HTR-8/SVneo (cell line): ENCODE measurements at regions not wholly inside any gene's neighbourhood (a gene's known extent, or its start where the extent isn't known, plus 50 kb on each side); places are given as distances from the start of the nearest gene placed in this dataset.
"Not testable (repeated sequence)": the region's sequence is repeated elsewhere in the genome, so short reads cannot be mapped to it uniquely, and the experiment has no call there.

Source experiments
- DNase-seq: peaks from one replicate; pipeline ENCODE4 v3.0.0; 2011; ENCODE audit warnings: low spot score, mixed read lengths; ENCODE audit not compliant: insufficient read length
- FAIRE-seq: peaks from 2 replicates; lab custom pipeline; 2011; peaks lifted over from hg19 to GRCh38; lab: Jason Lieb, UNC

DNA sequence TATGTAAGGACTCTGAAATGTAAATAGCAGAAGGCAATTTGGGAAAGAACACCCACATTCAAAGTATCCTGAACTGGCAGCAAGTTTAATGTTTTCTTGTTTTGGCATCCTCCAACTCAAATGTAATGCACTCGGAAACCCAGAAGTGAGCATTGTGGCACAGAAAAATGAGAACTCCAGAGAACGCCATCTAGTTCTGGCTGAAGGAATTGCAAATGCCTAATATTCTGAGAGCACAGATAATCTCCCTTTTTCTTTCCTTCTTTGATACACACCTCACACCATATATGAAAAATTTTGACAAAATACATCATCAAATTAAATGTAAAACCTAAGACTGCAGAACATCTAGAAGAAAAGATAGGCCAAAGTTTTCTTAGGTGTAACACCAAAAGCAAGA is 52.1 kb downstream of the PWWP3B start:
- FAIRE-seq = no peak

GRCh38 chrX:106243376-106243775 is 75.3 kb downstream of the PWWP3B start:
- DNase-seq (no peak), FAIRE-seq (no peak)

More for the DNA sequence above, 52.1 kb downstream of the PWWP3B start:
- DNase-seq = no peak

DNA sequence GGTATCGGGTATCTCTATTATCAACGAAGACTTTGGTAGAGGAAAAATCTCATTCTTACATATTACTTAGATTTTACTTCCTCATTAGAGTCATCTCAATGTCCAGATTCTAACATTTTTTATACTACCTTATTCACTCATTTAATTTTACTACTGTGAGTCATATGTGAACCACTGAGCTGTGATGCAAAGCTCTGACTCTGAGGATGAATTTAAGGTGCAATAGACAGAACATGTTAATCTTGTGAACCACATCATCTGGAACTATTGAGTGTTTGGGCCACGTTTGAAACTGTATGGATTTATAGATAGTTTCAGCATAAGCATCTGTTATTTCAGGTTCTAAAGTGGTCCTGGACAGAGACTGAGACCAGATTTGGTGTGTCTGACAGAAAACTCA is 78.4 kb downstream of the PWWP3B start:
- no peak for FAIRE-seq
- no peak for DNase-seq

- FAIRE-seq (no peak), DNase-seq (no peak)
These were observed 79.1 kb downstream of the PWWP3B start for GRCh38 chrX:106247162-106247561.

- FAIRE-seq (no peak), DNase-seq (no peak)
These were observed 81.7 kb downstream of the PWWP3B start for GRCh38 chrX:106249706-106250379.

GRCh38 chrX:106263817-106264216 is 95.7 kb downstream of the PWWP3B start:
- no peak for DNase-seq
- FAIRE-seq = no peak

- DNase-seq, FAIRE-seq: not testable (repeated sequence)
These were observed 106.0 kb downstream of the PWWP3B start for GRCh38 chrX:106273947-106274587.

GRCh38 chrX:106275172-106275571 is 107.1 kb downstream of the PWWP3B start:
- FAIRE-seq, DNase-seq: not testable (repeated sequence)

GRCh38 chrX:106278951-106279350 is 110.8 kb downstream of the PWWP3B start:
- FAIRE-seq (no peak), DNase-seq (no peak)

DNA sequence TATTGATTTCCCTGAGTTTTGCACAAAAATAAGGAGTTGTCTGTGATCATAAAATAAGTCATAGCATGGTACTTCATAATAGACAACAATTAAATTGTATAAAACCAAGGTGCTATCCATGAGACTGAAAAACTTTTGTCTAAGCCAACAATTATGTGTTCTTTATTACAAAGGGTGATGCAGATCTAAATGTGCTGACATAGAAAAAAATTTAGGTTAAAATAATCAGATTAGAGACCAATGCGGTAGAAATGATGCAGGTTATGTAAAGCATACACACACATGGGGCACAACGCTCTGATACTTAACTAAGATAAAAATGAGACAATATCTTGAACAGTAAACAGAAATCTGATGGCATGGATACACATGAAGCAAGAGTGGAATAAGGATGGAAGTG is 113.3 kb downstream of the PWWP3B start:
- FAIRE-seq (no peak), DNase-seq (no peak)

- no peak for DNase-seq
- no peak for FAIRE-seq
These were observed 115.7 kb downstream of the PWWP3B start for GRCh38 chrX:106283841-106284240.

DNA sequence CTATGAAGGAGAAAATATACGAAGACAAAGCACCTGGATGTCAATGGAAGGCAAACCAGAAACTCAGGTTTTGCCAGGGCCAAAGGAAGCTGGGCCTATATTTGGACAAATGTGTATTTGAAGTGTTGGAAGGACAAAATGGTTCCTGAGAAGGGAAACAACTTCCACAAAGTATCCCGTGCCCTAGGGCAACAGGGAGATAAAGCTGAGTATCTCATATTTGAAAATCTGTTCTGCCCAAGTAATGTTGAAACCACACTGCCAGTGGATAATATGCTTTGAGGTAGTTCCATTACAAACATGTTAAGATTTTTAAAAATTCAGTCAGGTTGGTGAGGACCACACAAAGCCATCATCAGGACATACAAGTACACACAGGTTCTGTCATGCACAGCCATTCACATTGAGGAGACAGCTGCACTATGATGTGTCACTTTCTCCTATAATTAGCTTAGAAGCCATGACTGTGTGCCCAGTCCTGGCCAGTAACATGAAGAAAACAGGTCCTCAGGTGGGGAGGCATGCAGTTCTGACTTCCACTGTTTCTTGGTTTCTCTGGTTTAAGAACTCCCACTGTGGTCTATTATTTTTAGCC is 116.4 kb downstream of the PWWP3B start:
- DNase-seq (no peak), FAIRE-seq (no peak)

DNA sequence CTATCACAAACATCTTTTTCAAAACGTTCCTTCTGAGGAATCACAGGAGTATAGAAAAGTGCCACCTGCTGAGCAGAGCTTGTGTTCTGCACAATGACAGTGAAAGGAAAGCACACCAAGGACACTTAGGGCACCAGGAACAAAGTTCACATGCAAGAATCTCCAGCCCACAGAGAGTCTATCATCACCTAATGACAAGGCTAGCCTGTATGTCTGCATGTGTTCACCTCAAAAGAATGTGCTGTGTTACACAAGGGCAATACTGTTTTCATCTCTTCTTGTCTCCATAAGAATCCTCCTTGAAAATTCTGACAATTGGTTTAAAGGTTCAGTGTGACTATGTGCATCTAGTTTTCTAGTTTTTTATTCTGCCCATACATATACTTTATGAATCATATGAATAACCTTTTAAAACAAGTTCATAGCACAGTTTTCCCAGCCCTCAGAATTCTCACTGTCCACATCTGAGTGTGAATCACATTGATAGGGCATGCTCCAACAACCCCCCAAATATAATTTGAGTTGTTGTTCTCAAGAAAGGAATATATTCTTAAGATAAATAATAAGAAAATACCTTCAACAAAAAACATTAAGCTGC is 118.0 kb downstream of the PWWP3B start:
- DNase-seq = no peak
- FAIRE-seq = no peak

GRCh38 chrX:106290778-106291177 is 122.7 kb downstream of the PWWP3B start:
- FAIRE-seq, DNase-seq: not testable (repeated sequence)

DNA sequence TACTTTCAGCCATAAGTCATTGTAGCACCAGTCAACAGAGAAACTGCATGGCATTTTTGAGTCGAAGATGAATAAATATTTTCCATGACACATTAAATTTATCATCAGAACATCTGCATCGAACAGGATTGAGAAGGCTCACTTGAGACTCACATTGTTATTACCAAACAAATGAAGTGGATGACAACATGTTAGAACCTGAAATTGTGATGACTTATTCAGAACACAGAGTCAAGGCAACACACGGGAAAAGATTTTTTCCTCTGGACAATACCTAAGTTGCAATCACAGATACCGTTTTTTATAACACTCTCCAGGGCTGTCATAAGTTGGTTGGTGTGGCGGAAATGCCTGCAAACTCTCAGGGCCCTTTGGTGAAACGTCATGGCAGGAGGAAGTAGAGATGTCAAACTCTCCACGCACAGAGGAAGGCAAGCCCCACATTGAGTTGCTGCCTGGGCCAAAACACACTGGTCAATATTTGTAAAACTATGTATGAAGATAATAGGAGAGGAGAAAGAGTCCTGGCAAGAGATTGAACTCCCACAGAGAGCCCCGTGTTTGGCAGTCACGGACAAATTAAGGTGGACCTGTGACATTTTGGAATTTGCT is 123.8 kb downstream of the PWWP3B start:
- DNase-seq, FAIRE-seq: not testable (repeated sequence)

- DNase-seq (no peak), FAIRE-seq (no peak)
These were observed 132.1 kb downstream of the PWWP3B start for GRCh38 chrX:106300239-106300638.

GRCh38 chrX:106300656-106301055 is 132.6 kb downstream of the PWWP3B start:
- DNase-seq (no peak), FAIRE-seq (no peak)

DNA sequence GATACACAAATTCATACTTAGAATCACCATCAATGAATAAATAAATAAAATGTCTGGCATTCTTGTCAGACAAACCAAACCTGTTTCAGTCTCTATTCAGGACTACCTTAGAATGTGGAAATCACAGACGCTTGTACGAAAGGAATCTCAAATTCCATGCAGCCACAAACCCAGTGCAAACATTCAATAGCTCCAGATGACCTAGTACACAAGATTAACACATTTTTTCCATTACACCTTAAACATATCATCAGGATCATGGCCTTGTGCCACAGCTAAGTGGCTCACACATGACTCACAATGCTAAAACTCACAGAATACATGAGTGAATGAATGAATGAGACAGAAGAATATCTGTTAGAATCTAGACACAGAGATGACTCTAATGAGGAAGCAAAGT is 134.2 kb downstream of the PWWP3B start:
- FAIRE-seq (no peak), DNase-seq (no peak)

- DNase-seq (no peak), FAIRE-seq (no peak)
These were observed 138.4 kb downstream of the PWWP3B start for GRCh38 chrX:106306391-106306947.

GRCh38 chrX:106323357-106323756 is 155.3 kb downstream of the PWWP3B start:
- FAIRE-seq (no peak), DNase-seq (no peak)
